Body of pancreas (tissue), 4 donors: ENCODE measurements at regions not wholly inside any gene's neighbourhood (a gene's known extent, or its start where the extent isn't known, plus 50 kb on each side); places are given as distances from the start of the nearest gene placed in this dataset.

Experiments used
- ATAC-seq: fragments of 150-250 bp; one replicate; pipeline ENCODE4 v1.9.1; 2016
- DNase-seq, 4 donors: peaks; one replicate each; pipeline ENCODE4 v3.0.0-alpha.2; 2019
- H3K27ac ChIP-seq, 4 donors: fragments of 200-600 bp; sonication (generic); 1 replicate in 3 of 4; 2 replicates in 1 of 4; pipeline versions ENCODE4 v1.5.1 to v1.6.1; 2016 to 2019; ENCODE audit warnings: mild to moderate bottlenecking in 1 of 4, mixed read lengths in 1 of 4, moderate library complexity in 1 of 4
- H3K27me3 ChIP-seq, 2 donors: fragments of 200-600 bp; sonication (generic); one replicate each; pipeline ENCODE4 v1.6.0; 2016; ENCODE audit warnings: mild to moderate bottlenecking in 1 of 2
- H3K36me3 ChIP-seq, 2 donors: fragments of 200-600 bp; sonication (generic); replicated peaks in 1 of 2; 2 replicates each; pipeline ENCODE4 v1.5.1; 2016; ENCODE audit warnings: low read depth in 2 of 2; ENCODE audit not compliant: insufficient read depth in 1 of 2
- H3K4me1 ChIP-seq: fragments of 200-600 bp; sonication (generic); one replicate; pipeline ENCODE4 v1.6.0; 2016
- H3K4me3 ChIP-seq, 2 donors: fragments of 200-600 bp; sonication (generic); 1 replicate in 1 of 2; 2 replicates in 1 of 2; pipeline ENCODE4 v1.5.1; 2016 to 2019
- H3K9me3 ChIP-seq, 3 donors: fragments of 200-600 bp; sonication (generic); 1 replicate in 2 of 3; 2 replicates in 1 of 3; pipeline ENCODE4 v1.5.1; 2016
- CTCF ChIP-seq, 7 experiments: fragments of 450-650 bp in 4 of 7; fragments of 200-600 bp in 3 of 7; sonication (generic) in 3 of 7; IDR thresholded peaks; one replicate each; pipeline ENCODE4 v1.5.1; 2016 to 2019; ENCODE audit warnings: antibody characterized with exemption in 7 of 7
- POLR2A ChIP-seq, 3 donors: fragments of 450-650 bp; IDR thresholded peaks; one replicate each; pipeline ENCODE4 v1.6.1; 2016; ENCODE audit warnings: antibody characterized with exemption in 3 of 3, mild to moderate bottlenecking in 2 of 3
- WGBS, 2 donors: methylation state at CpG; one replicate each; pipeline ENCODE4 v1.1.5; 2017; 5-methylcytosine and 5-hydroxymethylcytosine counted together
- intact Hi-C: fragments of 100-400 bp; cut with DNase I; formaldehyde crosslinking; loops from one replicate; pipeline ENCODE4 v1.15.1; 2023

- Histone ChIP-seq H3K9me3 (no peaks in the 10 kb centered on the region), H3K27ac (no peak overlapping the region), H3K27me3 (no peaks in the 10 kb centered on the region), H3K36me3 (no peaks in the 10 kb centered on the region), H3K4me1 (no peaks in the 10 kb centered on the region), H3K4me3 (no peak overlapping the region)
- no peak for TF ChIP-seq CTCF (IDR thresholded peaks at IDR 0.05)
- TF ChIP-seq POLR2A (IDR thresholded peaks at IDR 0.05), result no peak
- intact Hi-C loops, result no loop called here
- WGBS, 2 donors, result 64 to 67% methylated on average over 10 of the region's 10 CpGs
- no peak for ATAC-seq
- DNase-seq, result peak in 1 of 4 donors; percentile 2
These were observed 230.4 kb upstream of the GATB start for GRCh38 chr4:151991001-151991883.

GRCh38 chr4:151990201-151990600 is 229.4 kb upstream of the GATB start:
- DNase-seq, result no peak
- no peaks in the 10 kb centered on the region for H3K27me3 ChIP-seq
- intact Hi-C loops, result no loop called here
- H3K9me3 ChIP-seq, result no peaks in the 10 kb centered on the region
- WGBS, 2 donors, result 78 to 82% methylated on average over 4 of the region's 4 CpGs
- H3K4me1 ChIP-seq, result no peaks in the 10 kb centered on the region
- no peak for ATAC-seq
- TF ChIP-seq POLR2A (IDR thresholded peaks at IDR 0.05) (no peak), CTCF (IDR thresholded peaks at IDR 0.05) (no peak)
- no peaks in the 10 kb centered on the region for H3K36me3 ChIP-seq
- H3K27ac ChIP-seq, result no peak overlapping the region
- no peak overlapping the region for H3K4me3 ChIP-seq

GRCh38 chr4:151988591-151988990 is 227.8 kb upstream of the GATB start:
- intact Hi-C loops, result no loop called here
- H3K36me3 ChIP-seq, result no peaks in the 10 kb centered on the region

GRCh38 chr4:151987606-151988005 is 226.8 kb upstream of the GATB start:
- H3K27me3 ChIP-seq, result no peaks in the 10 kb centered on the region
- WGBS, 2 donors, result 75% methylated on average over 4 of the region's 4 CpGs
- H3K4me1 ChIP-seq, result peaks cover 9% of the 10 kb centered on the region
- intact Hi-C loops, result no loop called here
- H3K36me3 ChIP-seq, result no peaks in the 10 kb centered on the region
- DNase-seq, result no peak
- H3K9me3 ChIP-seq, result no peaks in the 10 kb centered on the region
- ATAC-seq, result no peak
- H3K27ac ChIP-seq, result no peak overlapping the region
- TF ChIP-seq POLR2A (IDR thresholded peaks at IDR 0.05) (no peak), CTCF (IDR thresholded peaks at IDR 0.05) (no peak)
- H3K4me3 ChIP-seq, result no peak overlapping the region

More at GRCh38 chr4:151988591-151988990, 227.8 kb upstream of the GATB start:
- 83 to 85% methylated on average over 2 of the region's 2 CpGs for WGBS, 2 donors
- Histone ChIP-seq H3K27me3 (no peaks in the 10 kb centered on the region), H3K9me3 (no peaks in the 10 kb centered on the region), H3K27ac (no peak overlapping the region), H3K4me1 (peaks cover 4% of the 10 kb centered on the region), H3K4me3 (no peak overlapping the region)
- ATAC-seq (no peak), DNase-seq (no peak)
- TF ChIP-seq CTCF (IDR thresholded peaks at IDR 0.05) (no peak), POLR2A (IDR thresholded peaks at IDR 0.05) (no peak)

- no peaks in the 10 kb centered on the region for H3K9me3 ChIP-seq
- ATAC-seq (no peak), DNase-seq (peak; percentile 12 to 60 (median 45))
- intact Hi-C loops, result no loop called here
- H3K36me3 ChIP-seq, result no peaks in the 10 kb centered on the region
- peaks cover 9% of the 10 kb centered on the region for H3K4me1 ChIP-seq
- TF ChIP-seq POLR2A (IDR thresholded peaks at IDR 0.05) (no peak), CTCF (IDR thresholded peaks at IDR 0.05) (no peak)
- H3K4me3 ChIP-seq, result no peak overlapping the region
- H3K27ac ChIP-seq, result no peak overlapping the region
- 24 to 52% methylated on average over 3 of the region's 3 CpGs for WGBS, 2 donors
- no peaks in the 10 kb centered on the region for H3K27me3 ChIP-seq
These were observed 223.0 kb upstream of the GATB start for GRCh38 chr4:151983854-151984253.
